CD4-positive, alpha-beta T cell treated with Interleukin-2 at 100 ng/mL for 4 hours (primary cell): ENCODE measurements at regions not wholly inside any gene's neighbourhood (a gene's known extent, or its start where the extent isn't known, plus 50 kb on each side); places are given as distances from the start of the nearest gene placed in this dataset.
"Not testable (repeated sequence)": the region's sequence is repeated elsewhere in the genome, so short reads cannot be mapped to it uniquely, and the experiment has no call there.

ENCODE experiments used
- DNase-seq: peaks from one replicate; pipeline ENCODE4 v3.0.0-alpha.2; 2020; ENCODE audit warnings: low spot score

DNA sequence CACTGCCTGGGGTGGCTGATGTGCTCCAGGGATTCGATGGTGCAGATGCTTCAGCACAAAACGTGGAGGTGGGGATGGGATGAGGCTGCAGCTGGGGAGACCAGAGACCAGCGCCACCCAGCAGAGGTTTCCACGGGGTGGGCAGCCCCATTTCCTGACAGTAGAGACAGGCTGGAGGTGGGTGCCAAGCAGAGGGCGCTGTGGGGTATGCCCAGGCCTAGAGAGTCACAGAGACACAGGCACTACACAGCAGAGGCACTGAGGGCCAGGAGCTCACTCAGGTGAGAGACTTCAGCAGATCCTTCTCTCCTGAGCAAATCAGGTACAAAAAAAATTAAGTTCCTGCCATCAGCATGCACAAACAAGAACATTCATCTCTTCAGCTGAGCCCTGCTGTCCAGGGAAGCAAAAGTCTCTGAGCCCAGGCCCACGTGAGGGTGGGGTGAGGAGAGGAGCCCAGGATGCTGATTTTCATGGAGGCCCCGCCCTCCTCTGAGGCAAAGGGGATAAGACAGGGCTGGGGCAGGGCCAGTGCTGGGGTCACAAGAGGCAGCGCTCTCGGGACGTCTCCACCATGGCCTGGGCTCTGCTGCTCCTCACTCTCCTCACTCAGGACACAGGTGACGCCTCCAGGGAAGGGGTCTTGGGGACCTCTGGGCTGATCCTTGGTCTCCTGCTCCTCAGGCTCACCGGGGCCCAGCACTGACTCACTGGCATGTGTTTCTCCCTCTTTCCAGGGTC, 53.1 kb downstream of the GGTLC2 start:
- no peak for DNase-seq

GRCh38 chr22:22698263-22698750, 53.9 kb downstream of the GGTLC2 start:
- no peak for DNase-seq

- no peak for DNase-seq
Observed at GRCh38 chr22:22700631-22701030, 56.2 kb downstream of the GGTLC2 start.

DNA sequence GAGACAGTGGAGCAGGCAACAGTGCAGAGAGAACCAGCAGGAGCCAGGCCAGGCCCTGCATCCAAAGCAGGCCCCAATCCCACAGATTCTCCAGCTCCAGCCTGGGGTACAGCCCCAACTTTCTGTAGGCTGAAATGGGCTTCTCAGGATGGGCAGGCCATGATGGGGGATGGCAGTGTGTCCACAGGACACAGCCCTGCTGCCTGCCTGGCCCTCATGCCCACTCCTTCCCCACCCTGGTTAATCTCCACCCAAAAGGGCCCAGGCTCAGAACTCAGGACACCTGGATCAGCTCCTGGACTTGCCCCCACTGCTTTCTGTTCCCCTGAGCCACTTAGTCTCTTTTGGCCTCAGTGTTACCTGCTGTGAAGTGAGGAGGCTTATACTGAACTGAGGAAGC, 57.1 kb downstream of the GGTLC2 start:
- DNase-seq = not testable (repeated sequence)

- no peak for DNase-seq
Observed at GRCh38 chr22:22702237-22703202, 58.1 kb downstream of the GGTLC2 start.

- DNase-seq = no peak
Observed at GRCh38 chr22:22703203-22703570, 58.8 kb downstream of the GGTLC2 start.

- no peak for DNase-seq
Observed at GRCh38 chr22:22703715-22704114, 59.3 kb downstream of the GGTLC2 start.

DNA sequence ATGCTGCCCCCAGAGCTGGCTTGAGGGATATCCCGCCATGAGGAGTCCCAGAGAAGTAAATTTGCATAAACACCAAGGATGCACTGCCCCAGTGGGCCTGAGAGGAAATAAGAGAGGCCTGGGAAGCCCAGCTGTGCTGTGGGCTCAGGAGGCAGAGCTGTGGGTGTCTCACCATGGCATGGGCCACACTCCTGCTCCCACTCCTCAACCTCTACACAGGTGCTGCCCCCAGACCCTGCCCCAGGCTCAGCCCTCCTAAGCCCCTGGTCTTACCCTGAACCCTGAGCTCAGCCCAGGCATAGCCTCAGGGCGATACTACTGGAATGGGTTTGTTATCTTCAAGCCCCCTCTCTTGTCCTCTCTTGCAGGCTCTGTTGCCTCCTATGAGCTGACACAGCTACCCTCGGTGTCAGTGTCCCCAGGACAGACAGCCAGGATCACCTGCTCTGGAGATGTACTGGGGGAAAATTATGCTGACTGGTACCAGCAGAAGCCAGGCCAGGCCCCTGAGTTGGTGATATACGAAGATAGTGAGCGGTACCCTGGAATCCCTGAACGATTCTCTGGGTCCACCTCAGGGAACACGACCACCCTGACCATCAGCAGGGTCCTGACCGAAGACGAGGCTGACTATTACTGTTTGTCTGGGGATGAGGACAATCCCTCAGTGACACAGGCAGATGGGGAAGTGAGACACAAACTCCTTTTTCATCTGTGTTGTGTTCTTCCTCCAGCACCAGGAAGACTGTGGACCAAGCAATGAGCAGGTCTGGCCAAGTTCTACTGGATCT, 59.9 kb downstream of the GGTLC2 start:
- DNase-seq = no peak

DNA sequence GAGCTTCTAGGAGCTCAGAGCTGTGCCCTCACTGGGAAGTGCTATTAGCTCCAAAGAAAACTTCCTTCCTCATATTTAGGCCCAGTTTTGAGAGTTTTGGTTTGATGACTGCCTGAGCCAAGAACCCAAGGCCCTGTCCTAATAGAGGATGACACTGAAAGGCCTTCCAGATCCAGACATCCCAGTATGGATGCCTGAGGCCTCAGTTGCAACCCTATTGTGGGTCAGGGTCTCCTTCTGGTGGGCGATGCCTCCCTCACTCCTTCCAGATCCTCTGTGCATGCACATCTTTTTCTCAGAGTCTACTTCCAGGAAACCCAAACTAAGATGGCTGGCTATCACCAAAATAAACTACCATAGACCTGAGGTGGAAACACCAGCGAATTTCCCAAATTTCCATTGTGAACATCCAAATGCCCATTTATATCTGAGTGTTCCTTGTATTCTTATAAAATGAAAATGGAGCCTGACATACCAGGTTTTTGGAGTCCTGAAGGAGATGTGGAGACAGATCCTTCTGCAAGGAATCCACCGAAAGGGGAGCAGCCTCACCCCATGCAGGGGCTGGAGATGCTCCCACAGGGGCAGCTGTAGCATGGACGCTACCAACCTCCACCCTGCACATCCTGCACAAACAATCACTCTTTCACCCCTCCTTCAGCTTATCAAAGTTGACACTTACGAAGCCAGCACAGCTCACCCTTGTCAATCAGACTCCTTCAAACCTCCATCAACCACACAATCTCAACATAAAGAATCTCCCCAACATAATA, 61.1 kb downstream of the GGTLC2 start:
- no peak for DNase-seq

- DNase-seq = no peak
Observed at GRCh38 chr22:22706253-22706915, 62.0 kb downstream of the GGTLC2 start.

GRCh38 chr22:22709719-22710445, 65.5 kb downstream of the GGTLC2 start:
- DNase-seq = no peak

DNA sequence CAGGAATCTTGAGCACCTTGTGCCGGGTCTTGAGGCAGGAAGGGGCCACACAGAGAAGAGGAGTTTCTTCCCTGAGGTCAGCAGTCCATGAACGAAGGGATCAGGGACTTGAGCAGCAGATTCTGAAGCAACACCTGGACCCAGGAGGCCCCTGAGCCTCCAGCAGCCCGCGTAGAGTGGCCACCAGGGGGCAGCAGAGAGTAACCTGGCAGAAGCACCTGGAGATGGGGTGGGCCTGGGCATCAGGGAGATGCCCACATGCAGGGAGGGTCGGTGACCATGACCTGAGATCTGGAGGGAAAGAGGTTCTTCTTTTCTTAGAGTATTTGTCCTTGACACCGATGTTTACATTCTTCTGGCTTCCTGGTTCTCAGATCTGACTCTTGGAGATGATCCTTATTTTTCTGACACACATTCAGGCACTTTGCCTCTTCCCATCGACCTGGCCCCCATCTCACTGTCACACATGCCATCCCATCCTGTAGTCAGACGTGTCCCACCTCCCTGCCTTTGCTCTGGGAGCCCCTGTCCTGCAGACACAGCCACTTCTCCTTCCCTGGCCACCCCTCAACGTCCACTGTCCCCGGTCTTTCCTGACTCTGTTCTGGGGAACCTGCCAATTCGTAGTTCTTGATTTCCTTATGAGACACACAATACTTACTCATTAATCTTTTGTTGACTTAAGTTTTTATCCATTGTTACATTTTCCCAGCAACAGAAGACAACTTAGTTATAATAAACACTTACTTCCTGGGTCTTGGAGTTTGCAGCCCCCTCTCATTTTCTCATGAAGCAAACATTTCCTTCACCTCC, 66.5 kb downstream of the GGTLC2 start:
- DNase-seq = peak; percentile 73

DNA sequence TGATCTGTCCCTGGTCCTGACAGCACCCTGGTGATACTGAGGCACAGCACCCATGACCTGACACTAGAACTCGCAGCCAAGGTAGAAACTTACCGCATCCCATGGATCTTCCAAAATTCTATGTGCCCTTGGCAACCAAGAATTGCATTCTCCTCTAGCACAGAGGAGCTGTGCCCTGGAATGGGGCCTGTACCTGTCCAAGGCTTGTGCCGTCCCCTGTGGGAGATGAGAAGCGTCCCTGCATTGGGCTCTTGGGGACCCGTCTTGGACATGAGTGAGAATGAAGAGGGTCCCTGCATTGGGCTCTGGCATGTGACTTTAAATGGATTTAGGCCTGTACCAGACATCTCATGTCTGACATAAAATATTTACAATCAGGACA, 67.1 kb downstream of the GGTLC2 start:
- DNase-seq = no peak

DNA sequence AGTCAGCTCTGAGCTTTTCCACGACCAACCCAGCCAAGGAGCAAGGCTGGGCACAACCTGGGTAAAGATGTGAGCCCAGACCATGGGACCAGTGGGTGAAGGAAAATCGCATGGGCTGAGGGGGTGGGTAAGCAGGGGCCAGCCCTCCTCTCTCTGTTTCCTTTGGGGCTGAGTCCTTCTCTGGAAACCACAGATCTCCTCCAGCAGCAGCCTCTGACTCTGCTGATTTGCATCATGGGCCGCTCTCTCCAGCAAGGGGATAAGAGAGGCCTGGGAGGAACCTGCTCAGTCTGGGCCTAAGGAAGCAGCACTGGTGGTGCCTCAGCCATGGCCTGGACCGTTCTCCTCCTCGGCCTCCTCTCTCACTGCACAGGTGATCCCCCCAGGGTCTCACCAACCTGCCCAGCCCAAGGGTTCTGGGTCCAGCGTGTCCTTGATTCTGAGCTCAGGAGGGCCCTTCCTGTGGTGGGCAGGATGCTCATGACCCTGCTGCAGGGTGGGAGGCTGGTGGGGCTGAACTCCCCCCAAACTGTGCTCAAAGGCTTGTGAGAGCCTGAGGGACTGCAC, 67.8 kb downstream of the GGTLC2 start:
- no peak for DNase-seq

GRCh38 chr22:22712666-22713365, 68.4 kb downstream of the GGTLC2 start:
- DNase-seq = no peak

DNA sequence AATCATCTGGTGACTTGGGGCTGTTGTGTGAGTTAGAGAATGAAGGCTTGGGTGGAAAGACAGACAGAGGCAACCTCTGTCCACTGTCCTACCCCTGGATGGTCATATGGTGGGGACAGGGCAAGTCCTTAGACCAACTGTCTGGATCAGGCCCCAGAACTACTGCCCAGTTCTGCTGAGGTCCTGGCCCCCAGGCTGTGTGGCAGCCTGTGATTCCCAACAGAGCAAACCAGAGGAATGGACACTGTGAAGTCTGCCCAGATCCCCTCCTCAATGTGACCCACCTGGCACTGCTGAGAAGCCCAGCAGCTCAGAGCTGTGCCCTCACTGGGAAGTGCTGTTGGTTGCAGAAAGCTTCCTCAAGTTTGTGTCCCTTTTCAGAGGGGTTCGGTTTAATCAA, 69.0 kb downstream of the GGTLC2 start:
- no peak for DNase-seq

GRCh38 chr22:22714600-22715335, 70.4 kb downstream of the GGTLC2 start:
- no peak for DNase-seq
